ENCODE measurements at regions not wholly inside any gene's neighbourhood (a gene's known extent, or its start where the extent isn't known, plus 50 kb on each side); places are given as distances from the start of the nearest gene placed in this dataset.

DNA sequence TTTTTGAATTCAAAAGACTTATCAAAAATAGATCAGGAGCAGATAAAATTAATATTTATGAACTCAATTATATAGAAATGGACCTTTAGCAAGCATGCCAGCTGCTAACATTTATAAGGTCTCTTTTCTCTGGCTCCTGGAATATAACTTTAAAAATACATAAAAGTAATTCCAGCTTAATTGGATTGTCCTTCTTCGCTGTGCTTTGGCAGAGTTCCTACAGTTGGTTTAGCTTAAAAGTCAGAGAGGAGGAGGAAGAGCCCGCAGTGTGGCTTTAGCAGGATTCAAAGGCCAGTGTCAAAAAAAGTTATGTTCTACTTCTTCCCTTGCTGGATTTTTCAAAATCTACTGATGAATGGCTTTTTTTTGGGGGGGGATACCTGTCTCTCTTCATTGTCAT is 1484.9 kb upstream of the TMEM132C start:
- Histone ChIP-seq H3K27me3 (ENCODE audit: control insufficient read depth, insufficient read depth, low read length) (no peaks in the 10 kb centered on the region), H3K27ac (ENCODE audit: low read length) (no peak overlapping the region), H3K4me3 (ENCODE audit: low read length) (no peak overlapping the region), H3K4me1 (ENCODE audit: control insufficient read depth, insufficient read depth, low read length) (no peaks in the 10 kb centered on the region), H3K9me3 (ENCODE audit: control insufficient read depth, insufficient read depth, low read length) (no peaks in the 10 kb centered on the region), H3K36me3 (ENCODE audit: control insufficient read depth, insufficient read depth, low read length) (no peaks in the 10 kb centered on the region)
- Mint-ChIP-seq H3K9me3 (peaks cover 2 to 3% of the 10 kb centered on the region in 2 donors), H3K27ac (no peak overlapping the region), H3K4me3 (no peak overlapping the region), H3K4me1 (no peaks in the 10 kb centered on the region), H3K27me3 (ENCODE audit: low read depth in 2 of 2) (no peaks in the 10 kb centered on the region), H3K36me3 (no peaks in the 10 kb centered on the region)
- no peak for DNase-seq
- intact Hi-C loops (cut with micrococcal nuclease), result no loop called here
- TF ChIP-seq, protein P1, sequence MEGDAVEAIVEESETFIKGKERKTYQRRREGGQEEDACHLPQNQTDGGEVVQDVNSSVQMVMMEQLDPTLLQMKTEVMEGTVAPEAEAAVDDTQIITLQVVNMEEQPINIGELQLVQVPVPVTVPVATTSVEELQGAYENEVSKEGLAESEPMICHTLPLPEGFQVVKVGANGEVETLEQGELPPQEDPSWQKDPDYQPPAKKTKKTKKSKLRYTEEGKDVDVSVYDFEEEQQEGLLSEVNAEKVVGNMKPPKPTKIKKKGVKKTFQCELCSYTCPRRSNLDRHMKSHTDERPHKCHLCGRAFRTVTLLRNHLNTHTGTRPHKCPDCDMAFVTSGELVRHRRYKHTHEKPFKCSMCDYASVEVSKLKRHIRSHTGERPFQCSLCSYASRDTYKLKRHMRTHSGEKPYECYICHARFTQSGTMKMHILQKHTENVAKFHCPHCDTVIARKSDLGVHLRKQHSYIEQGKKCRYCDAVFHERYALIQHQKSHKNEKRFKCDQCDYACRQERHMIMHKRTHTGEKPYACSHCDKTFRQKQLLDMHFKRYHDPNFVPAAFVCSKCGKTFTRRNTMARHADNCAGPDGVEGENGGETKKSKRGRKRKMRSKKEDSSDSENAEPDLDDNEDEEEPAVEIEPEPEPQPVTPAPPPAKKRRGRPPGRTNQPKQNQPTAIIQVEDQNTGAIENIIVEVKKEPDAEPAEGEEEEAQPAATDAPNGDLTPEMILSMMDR (IDR thresholded peaks at IDR 0.05), result no peak
- ATAC-seq, result no peak
- 88% methylated on average over 2 of the region's 2 CpGs for WGBS (ENCODE audit: insufficient coverage)

DNA sequence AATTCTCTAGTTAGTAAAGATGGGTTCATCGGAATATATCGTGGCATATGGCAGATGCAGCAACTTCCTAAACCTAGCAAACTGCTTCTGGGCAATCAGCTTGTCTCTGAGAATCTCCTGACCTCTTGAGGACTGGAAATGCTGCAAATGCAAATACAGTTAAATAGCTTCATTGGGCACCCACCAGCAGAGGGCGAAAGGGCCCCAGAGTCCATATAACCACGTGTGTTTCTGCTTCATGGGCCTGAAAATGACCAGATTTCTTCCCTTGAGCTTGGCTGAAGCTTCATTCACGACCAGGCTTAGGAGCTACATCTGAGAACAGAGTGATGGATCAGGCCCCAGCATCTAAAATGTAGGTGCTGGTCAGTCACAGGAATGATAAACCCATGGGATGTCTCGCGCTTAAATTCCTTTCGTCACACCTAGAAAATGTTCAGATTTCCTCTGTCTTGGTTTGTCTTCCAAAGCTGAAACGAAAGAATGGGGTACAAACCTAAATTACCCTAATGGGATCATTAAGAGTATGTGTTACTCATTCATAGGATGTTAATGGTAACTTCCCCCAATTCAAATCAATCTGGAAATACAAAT is 1482.5 kb upstream of the TMEM132C start:
- H3K36me3 Mint-ChIP-seq, result no peaks in the 10 kb centered on the region
- ATAC-seq, result no peak
- no peak overlapping the region for H3K27ac ChIP-seq (ENCODE audit: low read length)
- no peaks in the 10 kb centered on the region for H3K4me1 ChIP-seq (ENCODE audit: control insufficient read depth, insufficient read depth, low read length)
- H3K4me3 ChIP-seq (ENCODE audit: low read length), result no peak overlapping the region
- TF ChIP-seq, protein P1 (IDR thresholded peaks at IDR 0.05), result no peak
- WGBS (ENCODE audit: insufficient coverage), result 56% methylated on average over 8 of the region's 9 CpGs
- no peak overlapping the region for H3K4me3 Mint-ChIP-seq
- DNase-seq, result peak in 1 of 2 donors; percentile 48
- peaks cover 2 to 3% of the 10 kb centered on the region in 2 donors for H3K9me3 Mint-ChIP-seq
- H3K27me3 ChIP-seq (ENCODE audit: control insufficient read depth, insufficient read depth, low read length), result no peaks in the 10 kb centered on the region
- no peaks in the 10 kb centered on the region for H3K27me3 Mint-ChIP-seq (ENCODE audit: low read depth in 2 of 2)
- H3K36me3 ChIP-seq (ENCODE audit: control insufficient read depth, insufficient read depth, low read length), result no peaks in the 10 kb centered on the region
- no peak overlapping the region for H3K27ac Mint-ChIP-seq
- H3K4me1 Mint-ChIP-seq, result no peaks in the 10 kb centered on the region
- H3K9me3 ChIP-seq (ENCODE audit: control insufficient read depth, insufficient read depth, low read length), result no peaks in the 10 kb centered on the region
- intact Hi-C loops (cut with micrococcal nuclease), result no loop called here

DNA sequence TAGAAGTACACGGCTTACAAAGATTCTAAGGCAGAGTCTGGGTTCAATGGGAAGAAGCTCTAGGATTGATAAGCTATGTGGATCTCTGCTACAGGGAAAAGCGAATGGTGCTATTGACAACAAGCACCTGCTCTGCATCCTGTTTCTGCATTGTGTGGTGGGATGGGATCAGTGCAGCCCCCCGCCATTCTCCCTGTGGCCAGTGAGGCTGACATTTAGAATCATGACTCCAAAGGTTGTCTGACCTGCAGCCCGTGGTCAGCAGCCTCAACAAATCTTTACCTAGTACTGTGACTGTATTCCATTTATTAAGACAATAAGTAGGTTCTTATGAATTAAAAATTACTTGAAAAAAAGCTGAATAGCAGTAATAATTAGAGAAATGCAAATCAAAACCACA is 1477.0 kb upstream of the TMEM132C start:
- no peaks in the 10 kb centered on the region for H3K4me1 ChIP-seq (ENCODE audit: control insufficient read depth, insufficient read depth, low read length)
- no peaks in the 10 kb centered on the region for H3K27me3 ChIP-seq (ENCODE audit: control insufficient read depth, insufficient read depth, low read length)
- H3K4me1 Mint-ChIP-seq, result peaks cover 0 to 5% of the 10 kb centered on the region in 2 donors
- H3K27ac ChIP-seq (ENCODE audit: low read length), result no peak overlapping the region
- no peak overlapping the region for H3K4me3 Mint-ChIP-seq
- no peaks in the 10 kb centered on the region for H3K36me3 ChIP-seq (ENCODE audit: control insufficient read depth, insufficient read depth, low read length)
- H3K4me3 ChIP-seq (ENCODE audit: low read length), result no peak overlapping the region
- TF ChIP-seq, protein P1 (IDR thresholded peaks at IDR 0.05), result no peak
- no peaks in the 10 kb centered on the region for H3K9me3 ChIP-seq (ENCODE audit: control insufficient read depth, insufficient read depth, low read length)
- intact Hi-C loops (cut with micrococcal nuclease), result no loop called here
- H3K9me3 Mint-ChIP-seq, result no peaks in the 10 kb centered on the region
- ATAC-seq, result no peak
- WGBS (ENCODE audit: insufficient coverage), result 92% methylated on average over 3 of the region's 4 CpGs
- DNase-seq, result no peak
- H3K36me3 Mint-ChIP-seq, result no peaks in the 10 kb centered on the region
- no peak overlapping the region for H3K27ac Mint-ChIP-seq
- no peaks in the 10 kb centered on the region for H3K27me3 Mint-ChIP-seq (ENCODE audit: low read depth in 2 of 2)

DNA sequence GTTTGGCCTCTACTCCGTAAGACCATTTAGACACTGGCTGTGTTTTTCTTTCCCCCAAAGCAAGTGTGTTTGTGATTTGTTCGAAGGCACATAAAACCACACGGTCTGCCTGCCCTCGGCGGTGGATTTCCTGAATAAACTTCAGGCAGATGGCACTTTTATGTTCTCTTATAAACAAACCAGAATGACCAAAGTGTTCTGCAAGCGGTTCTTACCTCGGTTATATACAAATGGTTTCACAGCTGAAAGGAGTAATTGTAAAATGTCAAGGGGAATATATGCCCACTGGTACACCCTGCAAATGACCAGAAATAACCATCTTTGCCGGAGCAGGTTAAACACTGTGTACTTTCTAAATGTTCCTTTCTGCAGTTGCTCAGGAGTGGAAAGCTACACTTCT is 1475.8 kb upstream of the TMEM132C start:
- Mint-ChIP-seq H3K27me3 (ENCODE audit: low read depth in 2 of 2) (no peaks in the 10 kb centered on the region), H3K4me1 (peaks cover 0 to 5% of the 10 kb centered on the region in 2 donors), H3K9me3 (no peaks in the 10 kb centered on the region), H3K36me3 (no peaks in the 10 kb centered on the region), H3K27ac (no peak overlapping the region), H3K4me3 (no peak overlapping the region)
- ATAC-seq (no peak), DNase-seq (no peak)
- no peak overlapping the region for H3K4me3 ChIP-seq (ENCODE audit: low read length)
- H3K4me1 ChIP-seq (ENCODE audit: control insufficient read depth, insufficient read depth, low read length), result no peaks in the 10 kb centered on the region
- intact Hi-C loops (cut with micrococcal nuclease), result no loop called here
- no peaks in the 10 kb centered on the region for H3K36me3 ChIP-seq (ENCODE audit: control insufficient read depth, insufficient read depth, low read length)
- H3K27ac ChIP-seq (ENCODE audit: low read length), result no peak overlapping the region
- no peaks in the 10 kb centered on the region for H3K27me3 ChIP-seq (ENCODE audit: control insufficient read depth, insufficient read depth, low read length)
- no peaks in the 10 kb centered on the region for H3K9me3 ChIP-seq (ENCODE audit: control insufficient read depth, insufficient read depth, low read length)
- TF ChIP-seq, protein P1 (IDR thresholded peaks at IDR 0.05), result no peak
- WGBS (ENCODE audit: insufficient coverage), result 69% methylated on average over 7 of the region's 8 CpGs

All from natural killer cell (primary cell).